ENCODE measurements at regions not wholly inside any gene's neighbourhood (a gene's known extent, or its start where the extent isn't known, plus 50 kb on each side); places are given as distances from the start of the nearest gene placed in this dataset.

DNA sequence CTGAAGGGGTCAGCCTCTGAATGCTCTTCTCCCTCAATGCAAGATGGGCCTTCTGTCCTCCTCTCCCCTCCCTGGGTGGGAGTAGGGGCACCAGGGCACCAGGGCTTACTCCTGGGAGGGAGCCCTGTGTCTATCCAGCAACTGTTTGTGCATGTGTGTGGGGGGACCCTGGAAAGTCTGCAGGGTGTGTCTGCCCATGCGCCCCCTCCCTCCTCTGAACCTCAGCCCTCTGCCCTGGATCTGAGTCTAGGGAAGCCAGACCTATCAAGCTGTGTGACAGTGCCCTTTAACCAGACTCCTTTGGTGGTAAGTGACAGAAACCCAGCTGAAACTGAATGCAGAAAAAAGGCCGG lies 213.3 kb upstream of the ZNF536 start:
- TF ChIP-seq, protein P1, sequence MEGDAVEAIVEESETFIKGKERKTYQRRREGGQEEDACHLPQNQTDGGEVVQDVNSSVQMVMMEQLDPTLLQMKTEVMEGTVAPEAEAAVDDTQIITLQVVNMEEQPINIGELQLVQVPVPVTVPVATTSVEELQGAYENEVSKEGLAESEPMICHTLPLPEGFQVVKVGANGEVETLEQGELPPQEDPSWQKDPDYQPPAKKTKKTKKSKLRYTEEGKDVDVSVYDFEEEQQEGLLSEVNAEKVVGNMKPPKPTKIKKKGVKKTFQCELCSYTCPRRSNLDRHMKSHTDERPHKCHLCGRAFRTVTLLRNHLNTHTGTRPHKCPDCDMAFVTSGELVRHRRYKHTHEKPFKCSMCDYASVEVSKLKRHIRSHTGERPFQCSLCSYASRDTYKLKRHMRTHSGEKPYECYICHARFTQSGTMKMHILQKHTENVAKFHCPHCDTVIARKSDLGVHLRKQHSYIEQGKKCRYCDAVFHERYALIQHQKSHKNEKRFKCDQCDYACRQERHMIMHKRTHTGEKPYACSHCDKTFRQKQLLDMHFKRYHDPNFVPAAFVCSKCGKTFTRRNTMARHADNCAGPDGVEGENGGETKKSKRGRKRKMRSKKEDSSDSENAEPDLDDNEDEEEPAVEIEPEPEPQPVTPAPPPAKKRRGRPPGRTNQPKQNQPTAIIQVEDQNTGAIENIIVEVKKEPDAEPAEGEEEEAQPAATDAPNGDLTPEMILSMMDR (IDR thresholded peaks at IDR 0.05; ENCODE audit: borderline replicate concordance, insufficient read depth, low read depth, low read length) = no peak

DNA sequence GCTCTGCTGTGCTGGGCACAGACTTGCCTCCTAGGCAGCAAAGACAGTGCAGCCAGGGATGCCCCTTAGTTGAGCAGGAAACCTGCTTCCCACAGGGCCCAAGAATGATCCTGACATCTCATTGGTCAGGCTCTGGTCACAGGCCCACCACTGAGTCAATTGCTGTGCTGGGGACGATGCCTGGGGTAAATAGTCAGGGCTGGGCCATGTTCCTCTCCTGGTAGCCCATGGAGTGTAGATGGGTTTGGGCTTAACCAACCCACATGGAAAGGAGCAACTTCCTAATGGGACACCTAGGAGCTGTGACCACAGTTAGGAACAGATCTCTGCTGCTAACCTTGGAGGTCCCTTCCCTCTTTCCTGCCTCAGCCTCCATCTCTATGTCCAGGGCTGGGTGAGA lies 212.5 kb upstream of the ZNF536 start:
- TF ChIP-seq, protein P1 (IDR thresholded peaks at IDR 0.05; ENCODE audit: borderline replicate concordance, insufficient read depth, low read depth, low read length) = no peak
- no peak overlapping the region for H3K4me3 ChIP-seq (ENCODE audit: low read depth, low read length)

More for the DNA sequence above, 213.3 kb upstream of the ZNF536 start:
- H3K4me3 ChIP-seq (ENCODE audit: low read depth, low read length) = no peak overlapping the region

DNA sequence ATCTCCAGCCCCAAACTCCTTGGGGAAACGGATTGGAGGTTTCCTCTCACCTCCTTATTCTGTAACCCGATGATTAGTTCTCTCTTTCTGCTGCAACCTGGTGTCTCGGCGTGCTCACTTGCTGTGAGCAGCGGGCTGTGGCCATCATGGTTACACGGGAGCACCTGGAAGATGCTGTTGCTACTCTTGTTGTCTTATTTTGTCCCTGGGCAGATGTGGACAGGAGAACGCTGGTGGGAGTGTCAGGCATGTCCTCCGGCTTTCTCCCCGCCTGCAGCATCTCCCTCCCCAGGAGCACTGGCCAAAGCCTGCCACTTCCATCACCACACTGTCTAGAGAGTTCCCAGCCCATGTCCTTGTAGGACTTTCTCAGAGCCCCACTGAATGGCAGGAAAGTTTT lies 211.8 kb upstream of the ZNF536 start:
- H3K4me3 ChIP-seq (ENCODE audit: low read depth, low read length) = no peak overlapping the region
- TF ChIP-seq, protein P1 (IDR thresholded peaks at IDR 0.05; ENCODE audit: borderline replicate concordance, insufficient read depth, low read depth, low read length) = no peak

DNA sequence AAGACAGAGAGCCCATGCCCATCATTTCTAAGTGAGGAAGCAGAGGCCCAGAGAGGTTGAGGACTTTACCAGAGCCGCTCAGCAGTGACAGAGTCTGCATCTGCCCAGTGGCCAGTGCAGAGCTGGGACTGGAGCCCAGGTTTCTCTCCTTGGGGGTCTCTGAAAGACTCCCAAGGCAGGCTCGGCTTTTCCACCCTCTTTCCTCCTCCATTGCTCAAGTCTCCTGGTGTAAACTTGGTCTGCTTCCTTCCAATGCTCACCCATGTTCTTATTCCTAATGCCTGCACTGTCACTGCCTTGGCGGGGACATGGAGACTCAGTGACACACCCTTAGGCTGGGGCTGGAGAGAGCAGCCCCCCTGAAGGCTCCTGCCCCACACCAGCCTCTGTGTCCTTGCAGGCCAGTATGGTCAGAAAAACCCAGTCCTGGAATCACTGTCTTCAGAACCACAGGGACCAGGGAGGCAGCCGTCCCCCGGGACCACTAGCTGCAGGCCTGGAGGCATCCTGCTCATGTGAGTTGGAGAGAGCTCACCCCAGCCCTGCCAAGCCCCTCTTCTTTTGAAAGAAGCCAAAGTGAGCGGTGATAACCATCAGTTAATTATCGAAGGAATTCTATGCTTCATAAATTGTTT lies 211.0 kb upstream of the ZNF536 start:
- TF ChIP-seq, protein P1 (IDR thresholded peaks at IDR 0.05; ENCODE audit: borderline replicate concordance, insufficient read depth, low read depth, low read length) = no peak
- no peak overlapping the region for H3K4me3 ChIP-seq (ENCODE audit: low read depth, low read length)

DNA sequence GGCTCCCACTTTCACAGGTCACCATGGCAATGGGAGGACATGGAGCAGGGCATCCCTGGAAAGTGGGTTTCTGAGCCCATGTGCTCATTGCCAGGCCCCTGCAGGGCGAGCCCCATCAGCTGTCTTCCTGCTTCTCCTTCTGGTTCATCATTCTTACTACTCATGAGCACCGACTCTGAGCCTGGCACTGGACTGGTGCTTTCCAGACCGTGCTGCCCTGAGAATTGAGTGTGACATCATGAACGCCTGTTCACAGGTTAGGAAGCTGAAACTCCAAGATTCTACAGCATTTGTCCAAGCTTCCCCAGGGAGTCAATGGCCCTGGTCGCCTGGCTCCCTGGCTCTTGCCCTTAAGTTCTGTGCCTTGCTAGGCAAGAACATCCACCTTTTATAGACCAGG lies 210.4 kb upstream of the ZNF536 start:
- no peak overlapping the region for H3K4me3 ChIP-seq (ENCODE audit: low read depth, low read length)
- TF ChIP-seq, protein P1 (IDR thresholded peaks at IDR 0.05; ENCODE audit: borderline replicate concordance, insufficient read depth, low read depth, low read length) = no peak

DNA sequence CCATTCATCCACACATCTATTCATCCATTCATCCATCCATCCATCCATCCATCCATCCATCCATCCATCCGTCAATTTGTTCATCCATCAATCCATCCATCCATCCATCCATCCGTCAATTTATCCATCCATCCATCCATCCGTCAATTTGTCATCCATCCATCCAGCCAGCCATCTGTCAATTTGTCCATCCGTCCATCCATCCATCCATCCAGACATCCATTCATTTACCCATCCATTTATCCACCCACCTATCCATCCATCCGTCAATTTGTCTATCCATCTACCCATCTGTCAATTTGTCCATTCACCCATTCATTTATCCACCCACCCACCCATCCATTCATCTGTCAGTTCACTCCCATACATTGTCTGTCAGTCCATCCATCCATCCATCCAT lies 209.5 kb upstream of the ZNF536 start:
- TF ChIP-seq, protein P1 (IDR thresholded peaks at IDR 0.05; ENCODE audit: borderline replicate concordance, insufficient read depth, low read depth, low read length) = no peak
- H3K4me3 ChIP-seq (ENCODE audit: low read depth, low read length) = no peak overlapping the region

DNA sequence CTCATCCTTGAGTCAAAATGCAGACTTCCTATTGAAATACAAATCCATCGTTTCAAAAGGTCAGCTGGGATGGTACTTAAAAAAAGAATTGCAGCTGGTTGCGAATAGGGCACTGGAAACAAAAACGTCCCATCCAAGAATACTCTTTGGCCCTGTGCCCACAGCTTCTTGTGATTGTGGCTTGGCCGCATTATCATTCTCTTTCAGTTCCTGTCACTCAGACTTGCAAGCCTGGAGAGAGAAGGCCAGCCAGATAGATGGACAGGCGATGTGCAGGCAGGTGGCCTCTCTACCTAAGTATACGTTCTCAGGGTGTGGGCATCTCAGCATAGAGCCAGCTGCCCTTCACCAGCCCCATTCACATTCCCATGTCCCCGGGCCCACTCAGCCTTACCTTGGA lies 208.5 kb upstream of the ZNF536 start:
- TF ChIP-seq, protein P1 (IDR thresholded peaks at IDR 0.05; ENCODE audit: borderline replicate concordance, insufficient read depth, low read depth, low read length) = no peak
- H3K4me3 ChIP-seq (ENCODE audit: low read depth, low read length) = no peak overlapping the region
